ENCODE measurements at regions not wholly inside any gene's neighbourhood (a gene's known extent, or its start where the extent isn't known, plus 50 kb on each side); places are given as distances from the start of the nearest gene placed in this dataset.

DNA sequence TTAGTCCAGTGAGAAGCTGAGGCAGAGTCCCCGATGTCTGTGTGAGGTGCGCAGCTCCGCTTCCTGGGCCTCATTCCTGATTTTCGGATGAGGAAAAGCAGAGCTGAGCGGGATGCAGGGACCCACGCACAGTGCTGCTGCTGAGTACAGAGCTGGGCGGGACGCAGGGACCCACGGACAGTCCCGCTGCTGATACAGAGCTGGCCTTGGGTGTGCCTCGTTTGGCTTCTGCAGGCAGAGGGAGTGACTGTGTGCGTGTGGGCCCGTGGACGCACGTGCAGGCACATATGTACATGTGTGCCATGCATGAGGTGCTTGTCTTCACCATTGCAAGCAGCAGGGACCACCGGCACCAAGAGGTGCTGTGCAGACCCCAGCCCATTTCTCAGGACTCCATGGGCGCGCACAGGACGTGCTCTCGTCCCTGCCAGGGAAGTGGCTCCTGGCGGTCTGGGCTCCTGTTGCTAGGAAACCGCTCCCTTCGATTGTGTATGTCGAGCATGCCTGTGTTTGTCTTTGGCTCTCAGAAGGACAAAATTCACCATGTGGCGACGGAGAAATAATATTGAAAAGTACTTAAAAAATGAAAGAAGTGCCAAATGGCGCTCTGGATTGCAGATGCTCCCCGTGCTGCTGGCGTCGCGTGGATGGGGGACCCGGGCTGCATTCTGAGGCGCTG, 303.8 kb upstream of the MKI67 start:
- no peak for DNase-seq

DNA sequence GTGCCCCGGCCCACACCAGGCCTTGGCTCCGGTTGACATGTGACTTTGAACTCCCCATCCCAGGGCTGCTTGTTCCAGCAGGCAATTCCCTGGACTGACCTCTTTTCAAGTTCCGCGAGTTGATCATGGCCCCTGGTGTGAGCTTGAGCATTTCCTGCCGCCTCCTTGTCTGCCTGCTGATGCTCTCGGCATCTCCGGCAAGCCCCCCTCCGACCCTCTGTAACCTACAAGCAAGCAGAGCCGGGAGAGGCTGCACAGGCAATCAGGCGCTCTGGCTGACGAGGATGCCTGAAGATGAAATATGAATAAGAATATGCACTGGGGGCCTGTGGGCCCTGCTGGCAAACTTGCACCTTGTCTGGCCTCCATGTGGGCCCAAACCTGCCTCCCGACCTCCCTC, 304.9 kb upstream of the MKI67 start:
- no peak for DNase-seq

DNA sequence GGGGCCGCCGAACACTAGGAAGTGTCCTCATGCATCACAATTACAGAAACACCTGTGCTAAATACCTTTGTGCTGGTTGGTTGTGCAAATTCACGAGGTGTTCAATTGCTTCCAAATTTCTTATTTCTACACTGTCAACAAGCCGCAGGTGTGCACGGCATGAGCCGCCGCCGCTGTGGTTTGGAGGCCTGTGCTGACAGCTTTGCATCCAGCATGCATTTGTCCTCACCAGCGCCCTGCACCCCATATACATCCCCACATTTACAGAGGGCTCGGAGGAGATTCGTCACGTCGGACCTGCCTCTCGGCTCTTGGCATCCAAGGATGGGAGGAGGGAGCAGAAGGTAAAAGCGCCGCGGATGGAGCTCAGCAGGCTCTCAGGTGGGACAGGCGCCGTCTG, 305.3 kb upstream of the MKI67 start:
- no peak for DNase-seq

DNA sequence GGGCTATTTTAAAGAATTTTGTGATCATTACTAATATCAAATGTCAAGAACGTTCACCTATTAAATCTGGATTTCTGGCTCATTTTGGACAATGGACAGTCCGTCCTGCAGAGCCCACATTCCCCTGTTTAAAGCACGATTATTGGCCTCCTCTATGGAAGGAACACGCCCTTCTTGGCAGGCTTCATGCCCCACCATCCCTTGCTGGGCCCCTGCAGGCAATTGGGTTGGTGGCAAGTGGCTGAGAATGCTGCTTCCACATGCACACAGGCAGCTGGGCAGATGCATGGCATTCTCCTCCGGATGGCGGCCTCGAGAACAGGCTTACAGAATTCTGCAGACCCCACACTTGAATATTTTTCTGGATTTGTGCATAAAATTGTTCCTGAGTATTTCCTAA, 305.8 kb upstream of the MKI67 start:
- DNase-seq, result no peak

DNA sequence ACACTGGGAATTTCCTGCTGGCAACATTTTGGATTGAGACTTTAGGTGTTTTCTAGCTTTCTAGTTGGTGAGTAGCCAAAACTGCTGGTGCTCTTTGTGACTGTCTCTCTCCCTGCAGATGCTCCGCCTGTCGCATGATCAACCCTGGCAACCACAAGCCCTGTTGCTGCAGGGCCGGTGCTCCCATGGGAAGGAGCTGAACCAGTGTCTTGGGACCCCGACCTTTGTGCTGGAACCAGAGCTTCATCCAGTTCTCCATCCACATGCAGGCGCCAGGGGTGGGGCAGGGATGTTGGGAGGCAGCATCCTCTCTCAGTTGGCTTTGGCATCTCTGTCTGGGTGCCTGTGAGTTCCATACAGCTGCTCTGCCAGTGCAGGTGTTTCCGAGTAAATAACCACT, 306.2 kb upstream of the MKI67 start:
- DNase-seq, result no peak

DNA sequence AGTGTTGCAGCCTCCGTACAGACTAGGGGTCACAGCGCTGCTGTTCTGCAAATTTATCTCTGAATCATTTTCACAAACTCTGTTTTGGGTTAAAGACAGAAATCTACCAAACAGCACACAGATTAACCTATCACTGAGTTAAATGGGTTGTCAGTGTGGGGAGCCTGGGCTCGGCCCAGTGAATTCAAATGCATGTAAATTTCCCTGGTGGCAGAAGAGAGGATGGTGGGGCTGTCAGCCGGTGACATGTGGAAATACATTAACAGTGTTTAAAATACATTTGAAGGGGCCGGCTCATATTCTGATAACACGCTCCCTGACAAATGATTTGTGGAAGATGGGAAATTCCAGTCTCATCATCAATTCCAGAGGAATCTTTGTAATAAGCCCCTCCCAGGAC, 309.6 kb upstream of the MKI67 start:
- DNase-seq, result no peak

DNA sequence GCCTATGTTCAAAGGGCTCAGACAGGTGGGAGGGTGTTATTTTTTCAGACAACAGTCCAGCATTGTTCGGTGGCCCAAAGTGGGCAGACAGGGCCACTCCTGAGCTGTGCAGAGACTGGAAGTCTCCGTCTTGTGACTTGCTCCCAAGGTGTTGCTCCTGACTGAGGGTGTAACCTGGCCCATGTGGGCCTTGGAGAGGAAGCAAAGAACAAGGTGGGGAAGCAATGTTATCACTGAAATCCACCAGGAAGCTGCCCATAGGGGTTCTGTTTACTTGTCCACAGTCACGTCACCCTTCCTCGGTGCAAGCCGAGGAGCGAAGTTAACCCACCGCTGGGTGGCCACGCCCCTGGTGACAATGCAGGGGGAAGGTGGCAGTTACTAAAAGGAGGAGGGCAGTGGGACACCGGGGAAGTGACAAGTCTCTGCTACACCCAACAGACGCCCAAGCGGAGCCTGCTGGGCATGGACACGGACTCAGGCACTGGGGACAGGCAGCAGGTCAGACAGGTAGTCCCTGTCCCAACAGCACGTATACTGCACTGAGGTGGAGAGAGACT, 311.6 kb upstream of the MKI67 start:
- DNase-seq, result no peak

DNA sequence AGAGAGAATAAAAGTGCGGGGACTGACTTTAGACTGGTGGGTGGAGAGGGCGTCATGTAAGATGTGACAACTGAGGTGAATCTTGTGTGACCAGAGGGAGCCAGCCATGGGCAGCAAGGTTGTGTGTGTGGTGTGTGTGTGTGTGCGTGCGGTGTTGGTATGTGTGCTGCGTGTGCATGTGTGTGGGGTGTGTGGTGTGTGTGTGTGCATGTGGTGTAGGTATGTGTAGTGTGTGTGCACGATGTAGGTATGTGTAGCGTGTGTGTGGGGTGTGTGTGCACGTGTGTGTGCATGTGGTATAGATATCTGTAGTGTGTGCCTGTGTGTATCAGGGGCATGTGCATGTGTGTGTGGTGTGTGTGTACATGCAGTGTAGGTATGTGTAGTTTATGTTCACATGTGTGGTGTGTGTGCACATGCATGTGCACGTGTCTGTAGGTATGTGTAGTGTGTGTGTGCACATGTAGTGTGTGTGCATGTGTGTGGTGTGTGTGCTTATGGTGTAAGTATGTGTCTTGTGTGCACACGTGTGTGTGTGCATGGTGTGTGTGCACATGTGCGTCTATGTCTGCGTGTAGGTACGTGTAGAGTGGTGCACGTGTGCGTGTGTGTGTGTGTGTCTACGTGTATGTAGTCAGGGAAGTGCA, 312.3 kb upstream of the MKI67 start:
- DNase-seq, result no peak

DNA sequence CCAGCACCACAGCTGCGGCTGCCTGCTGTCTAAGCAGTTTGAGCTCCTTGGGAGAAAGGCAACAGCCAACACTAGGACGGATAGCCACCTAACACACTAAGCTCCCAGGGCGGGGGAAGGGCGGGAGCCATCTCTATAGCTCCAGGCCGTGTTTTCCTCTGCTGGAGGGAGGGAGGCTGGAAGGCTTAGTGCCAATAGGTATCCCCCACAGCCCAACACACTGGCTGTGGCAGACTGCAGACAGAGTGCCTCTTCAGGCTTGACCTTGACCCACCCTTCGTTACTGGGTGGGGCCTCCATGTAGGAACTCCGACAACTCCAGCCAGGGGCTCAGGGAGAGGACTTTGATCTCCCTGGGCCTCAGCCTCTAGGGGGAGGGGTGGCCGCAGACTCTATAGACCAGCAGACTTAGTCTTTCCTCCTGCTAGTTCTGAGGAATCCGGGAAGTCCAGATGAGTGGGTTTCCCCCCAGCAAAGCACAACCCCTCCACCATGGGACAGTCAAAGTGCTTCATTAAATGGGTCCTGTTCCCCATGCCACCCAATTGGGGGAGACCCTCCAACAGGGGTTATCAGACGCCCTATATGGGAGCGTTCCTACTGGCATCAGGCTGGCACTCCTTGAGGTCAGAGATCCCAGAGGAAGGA, 314.4 kb upstream of the MKI67 start:
- no peak for DNase-seq

DNA sequence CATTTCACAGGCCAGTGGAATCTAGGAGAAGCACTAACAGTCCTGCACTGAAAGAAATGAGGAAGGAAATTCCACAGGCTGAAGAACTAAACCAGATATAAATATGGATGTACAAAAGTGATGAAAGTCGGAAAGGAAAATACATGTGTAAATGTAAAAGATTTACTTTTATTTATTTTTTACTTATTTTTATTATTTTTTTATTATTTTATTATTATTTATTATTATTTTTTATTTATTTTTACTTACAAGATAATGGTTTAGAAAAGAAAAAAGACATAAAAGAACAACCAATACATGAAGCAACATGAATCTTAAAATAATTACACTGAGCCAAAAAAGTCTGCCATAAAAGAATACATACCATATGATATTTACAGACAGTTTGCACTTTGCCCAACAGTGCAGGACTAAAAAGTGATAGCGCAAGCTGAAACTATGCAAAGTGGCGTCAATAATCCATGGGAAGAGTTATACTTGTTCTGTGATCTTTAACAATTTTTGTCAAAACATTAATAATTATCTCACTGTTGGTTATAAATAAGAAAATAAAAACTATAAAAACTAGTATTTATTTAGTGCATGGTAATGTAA, 317.8 kb upstream of the MKI67 start:
- no peak for DNase-seq

DNA sequence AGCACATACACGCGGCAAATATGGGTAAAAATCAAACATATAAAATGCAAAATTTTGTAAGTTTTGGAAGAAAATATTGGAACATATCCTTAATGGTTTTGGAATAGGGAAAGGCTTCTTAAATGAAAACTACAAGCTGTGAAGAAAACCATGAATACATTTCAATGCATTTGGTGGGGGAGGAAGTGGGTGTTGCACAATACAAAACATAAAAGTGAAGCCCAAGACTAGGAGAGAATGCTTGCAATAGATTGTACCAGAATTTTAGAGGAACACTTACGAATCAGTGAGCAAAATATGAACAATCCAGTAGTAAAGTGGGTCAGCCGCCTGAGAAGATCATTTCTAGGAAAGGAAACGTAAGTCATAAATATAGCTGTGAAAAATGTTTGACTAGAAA, 322.6 kb upstream of the MKI67 start:
- no peak for DNase-seq

DNA sequence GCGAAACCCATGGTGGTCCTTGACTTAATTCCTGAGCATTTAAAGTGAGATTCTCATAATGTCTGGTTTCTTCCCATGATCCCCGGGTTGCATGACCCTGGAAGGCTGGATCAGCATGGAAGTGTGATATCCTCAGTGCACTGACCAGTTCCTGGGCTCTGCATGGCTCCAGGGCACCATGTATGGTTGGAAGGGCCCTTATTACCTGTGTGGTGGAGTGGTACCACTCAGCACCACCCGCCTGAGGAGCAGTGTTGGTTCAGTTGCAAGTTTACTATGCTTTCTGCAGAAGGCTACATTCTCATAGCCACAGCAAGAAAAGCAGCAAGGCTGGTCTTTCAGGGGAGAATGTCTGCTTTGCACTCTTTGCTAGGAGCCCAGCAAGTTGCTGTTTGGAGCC, 325.7 kb upstream of the MKI67 start:
- DNase-seq, result no peak

DNA sequence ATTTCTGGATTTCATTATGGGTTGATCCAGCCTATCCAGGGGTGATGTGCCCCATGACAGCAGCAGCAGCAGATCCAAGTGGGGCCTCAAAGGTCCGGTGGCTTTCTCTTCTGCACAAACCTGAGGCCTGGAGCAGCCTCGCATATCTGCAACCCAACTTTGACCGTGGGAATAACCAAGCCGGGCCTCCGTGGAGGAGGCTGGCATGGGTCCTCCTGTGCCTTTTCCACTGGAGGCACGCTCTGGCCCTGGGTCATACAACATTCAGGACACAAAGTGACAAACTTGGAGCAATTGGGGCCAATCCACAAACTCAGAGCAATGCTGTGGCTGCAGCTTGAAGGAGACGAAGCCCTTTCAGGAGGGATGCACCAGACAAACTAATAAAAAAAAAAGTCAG, 330.0 kb upstream of the MKI67 start:
- DNase-seq, result no peak

DNA sequence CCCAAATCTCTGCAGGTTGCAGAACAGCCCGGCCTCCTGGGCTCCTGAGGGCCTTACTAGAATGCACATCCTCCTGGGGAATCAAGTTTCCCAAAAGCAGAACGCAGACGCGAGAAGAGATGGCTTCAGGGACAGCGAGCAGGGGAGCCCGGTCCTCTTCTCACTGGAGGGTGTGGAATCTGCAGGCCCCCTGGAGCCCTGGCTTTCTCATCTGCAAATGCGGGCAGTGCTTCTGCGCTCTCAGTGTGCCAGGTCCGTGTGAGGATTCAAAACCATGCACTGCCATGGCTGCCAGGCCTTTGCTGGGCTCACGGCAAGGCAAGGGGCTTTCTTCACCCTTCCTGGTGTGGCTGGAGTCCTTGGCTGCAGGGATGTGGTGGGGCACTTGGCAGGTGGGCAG, 330.9 kb upstream of the MKI67 start:
- DNase-seq, result no peak

DNA sequence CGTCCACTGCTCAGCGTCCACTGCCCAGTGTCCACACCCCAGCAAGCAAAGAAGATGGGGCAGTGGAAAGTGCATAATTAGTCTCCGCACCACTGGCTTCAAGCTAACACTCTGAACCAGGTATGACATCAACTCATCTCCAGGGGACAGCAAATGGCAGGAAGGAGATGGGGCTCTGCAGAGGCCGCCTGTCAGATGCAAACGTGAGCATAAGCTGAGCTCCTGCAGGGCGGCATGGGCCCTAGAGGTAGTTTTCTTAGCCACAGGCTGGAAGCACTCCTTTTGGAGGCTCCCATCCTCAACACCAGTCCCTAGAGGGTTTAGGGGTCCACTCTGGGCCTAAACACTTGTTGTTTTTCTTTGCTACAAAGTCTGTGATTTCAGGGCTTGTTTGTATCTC, 335.8 kb upstream of the MKI67 start:
- no peak for DNase-seq

DNA sequence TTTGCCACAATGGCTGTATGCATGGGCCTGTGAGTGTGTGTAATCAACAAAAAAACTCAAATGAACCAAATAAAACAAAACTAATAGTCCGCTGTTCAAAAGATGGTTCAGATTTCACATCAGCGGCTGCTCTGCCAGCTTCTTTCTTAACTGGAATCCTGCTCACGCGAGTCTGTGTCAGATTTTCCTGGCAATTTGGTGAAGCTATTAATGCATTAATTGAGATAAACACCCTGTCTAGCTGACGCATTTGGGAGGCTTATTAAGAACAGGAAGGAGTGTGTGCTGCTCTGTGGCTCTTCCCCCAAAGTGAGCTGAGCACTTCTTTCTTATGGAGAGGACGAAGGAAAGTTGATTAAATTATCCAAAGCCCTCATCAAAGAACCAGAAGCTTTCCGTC, 336.6 kb upstream of the MKI67 start:
- DNase-seq, result no peak

DNA sequence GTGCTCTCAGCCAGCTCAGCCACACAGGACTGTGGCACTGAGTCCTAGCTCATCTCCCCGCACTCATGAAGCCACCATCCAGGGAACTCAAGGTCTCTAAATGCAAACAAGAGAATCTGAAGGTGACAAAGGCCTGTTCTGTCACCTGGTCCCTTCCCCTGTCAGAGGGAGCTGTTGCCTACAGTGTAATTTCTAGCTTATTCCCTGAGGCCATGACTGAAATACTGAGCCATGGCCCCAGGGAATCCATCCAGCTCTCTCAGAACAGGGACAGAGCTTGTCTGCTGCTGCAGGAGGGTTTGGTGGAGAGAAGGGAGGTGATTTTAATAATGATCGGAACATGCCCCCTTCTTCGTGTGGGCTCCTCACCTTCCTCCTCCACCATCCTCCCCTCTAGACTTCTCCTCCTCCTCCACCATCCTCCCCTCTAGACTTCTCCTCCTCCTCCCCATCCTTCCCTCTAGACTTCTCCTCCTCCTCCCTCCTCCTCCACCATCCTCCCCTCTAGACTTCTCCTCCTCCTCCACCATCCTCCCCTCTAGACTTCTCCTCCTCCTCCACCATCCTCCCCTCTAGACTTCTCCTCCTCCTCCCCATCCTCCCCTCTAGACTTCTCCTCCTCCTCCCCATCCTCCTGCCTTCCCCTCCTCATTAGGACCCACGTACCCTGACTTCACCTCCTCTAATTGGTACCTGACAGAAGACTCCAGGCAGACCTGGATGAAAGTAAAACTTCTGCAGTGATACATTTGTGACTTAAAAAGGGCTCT, 338.0 kb upstream of the MKI67 start:
- DNase-seq, result no peak

DNA sequence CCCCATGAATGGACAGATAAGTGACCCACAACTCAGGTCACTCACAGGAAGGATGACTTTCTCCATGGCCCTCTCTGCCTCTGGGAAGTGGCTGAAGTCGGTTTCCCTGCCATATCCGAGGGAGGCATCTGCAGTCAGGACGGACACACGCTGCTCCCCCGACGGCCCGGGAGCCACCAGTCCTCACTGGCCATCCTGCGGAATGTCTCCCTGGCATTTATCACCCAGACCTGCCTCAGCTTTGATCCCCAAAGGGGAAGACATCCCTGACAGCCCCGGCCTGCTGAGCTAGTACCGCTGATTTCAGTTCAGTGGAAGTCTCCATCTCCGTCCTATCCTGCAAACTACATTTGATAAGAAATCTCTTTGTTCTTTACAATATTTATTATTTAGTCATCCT, 339.5 kb upstream of the MKI67 start:
- no peak for DNase-seq

DNA sequence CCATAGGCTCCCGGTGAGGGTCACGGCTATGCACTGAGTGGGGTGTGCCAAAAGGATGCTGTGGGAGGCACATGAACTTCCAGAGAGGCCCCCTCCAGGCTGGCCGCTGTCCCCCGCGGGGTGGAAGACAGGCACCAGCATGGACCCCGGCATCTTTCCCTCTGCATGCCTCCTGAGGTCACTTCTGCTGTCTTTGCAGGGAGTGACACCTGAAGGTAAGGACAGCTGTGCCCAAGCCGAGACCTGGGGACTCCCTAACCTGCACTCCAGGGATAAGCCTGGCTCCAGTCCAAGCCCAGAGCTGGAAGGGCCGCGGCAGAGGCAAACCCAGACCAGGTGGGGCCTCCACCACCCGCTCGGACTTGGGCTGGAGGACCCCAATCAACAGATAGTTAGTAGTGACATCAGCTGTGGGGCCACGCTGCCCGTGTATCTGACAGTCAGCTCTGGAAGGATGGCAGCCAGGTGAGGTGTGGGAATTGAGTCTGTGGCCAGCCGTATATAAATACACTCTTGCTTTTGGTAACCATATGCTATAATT, 340.7 kb upstream of the MKI67 start:
- no peak for DNase-seq

DNA sequence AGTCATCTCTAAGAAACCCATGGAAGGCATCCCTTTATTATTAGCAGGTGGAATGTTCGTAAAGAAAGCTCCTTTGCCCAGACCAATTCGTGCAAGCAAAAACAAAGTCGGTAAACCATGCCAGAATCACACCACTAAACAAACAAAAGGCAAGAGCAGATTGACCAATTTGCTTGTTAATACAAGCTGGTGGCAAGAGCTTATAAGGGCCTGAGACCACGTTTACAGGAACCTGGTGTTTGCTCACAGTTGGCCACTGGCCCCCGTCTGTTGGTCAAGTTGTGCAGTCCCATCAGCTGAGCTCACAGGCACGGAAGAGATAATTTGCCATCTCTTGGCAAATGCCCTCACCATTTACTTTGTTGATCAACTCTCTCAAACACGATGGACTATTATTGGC, 342.2 kb upstream of the MKI67 start:
- DNase-seq, result no peak

DNA sequence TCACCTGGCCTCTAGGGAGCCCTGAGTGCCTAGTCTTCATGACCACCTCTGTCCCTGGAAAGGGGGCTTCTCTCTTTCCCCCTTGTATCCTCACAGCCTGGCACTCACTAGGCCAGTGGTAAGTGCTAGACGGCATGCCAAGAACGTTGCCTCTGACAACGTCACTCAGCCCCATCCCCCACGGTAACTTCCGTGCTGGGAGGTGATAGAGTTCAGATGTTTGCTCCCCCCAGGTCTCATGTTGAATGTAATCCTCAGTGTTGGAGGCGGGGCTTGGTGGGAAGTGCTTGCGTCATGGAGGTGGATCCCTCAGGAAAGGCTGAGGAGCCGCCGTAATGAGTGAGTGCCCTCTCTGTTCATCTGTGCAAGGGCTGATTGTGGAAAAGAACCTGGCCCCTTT, 343.3 kb upstream of the MKI67 start:
- DNase-seq, result no peak

DNA sequence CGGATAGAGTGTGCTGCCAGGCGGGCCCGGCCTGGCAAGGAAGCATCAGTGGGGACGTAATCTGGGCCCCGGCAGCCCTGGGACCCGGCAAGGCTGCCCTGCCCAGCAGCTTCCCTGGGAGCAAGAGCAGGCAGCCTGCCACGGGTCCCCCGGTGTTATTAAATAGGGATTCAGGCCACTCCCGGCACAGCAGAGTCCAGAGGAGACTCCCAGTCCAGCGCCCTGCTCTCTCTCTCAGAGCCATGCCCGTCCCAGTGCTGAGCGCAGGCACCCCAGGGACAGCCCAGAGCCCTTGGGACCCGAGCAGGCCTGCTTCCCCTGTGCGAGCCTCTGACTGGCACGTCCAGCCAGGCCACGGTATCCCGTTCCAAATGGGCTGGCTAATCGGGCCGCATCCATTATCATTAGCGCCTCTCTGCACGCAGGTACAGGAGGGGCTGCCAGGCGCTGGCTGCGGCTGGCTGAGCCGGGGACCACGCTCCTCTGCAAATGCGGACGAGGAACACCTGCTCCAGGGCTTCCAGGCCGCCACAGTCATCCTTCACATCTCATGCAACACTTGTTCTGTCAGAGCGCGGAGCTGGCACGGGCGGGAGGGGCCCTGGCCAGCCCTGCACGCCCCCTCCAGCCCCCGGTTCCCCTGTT, 344.2 kb upstream of the MKI67 start:
- DNase-seq, result no peak
